GM21526 (cell line): ENCODE measurements at regions not wholly inside any gene's neighbourhood (a gene's known extent, or its start where the extent isn't known, plus 50 kb on each side); places are given as distances from the start of the nearest gene placed in this dataset.
"Not testable (repeated sequence)": the region's sequence is repeated elsewhere in the genome, so short reads cannot be mapped to it uniquely, and the experiment has no call there.

Experiments
- ATAC-seq: cut with Tn5 transposase; IDR thresholded peaks from one replicate; pipeline ENCODE4 v1.9.1; 2021; ENCODE audit warnings: moderate library complexity; ENCODE audit not compliant: unreplicated experiment, low FRiP score

GRCh38 chr4:52369649-52370048 is 289.5 kb downstream of the USP46 start:
- ATAC-seq: no peak

DNA sequence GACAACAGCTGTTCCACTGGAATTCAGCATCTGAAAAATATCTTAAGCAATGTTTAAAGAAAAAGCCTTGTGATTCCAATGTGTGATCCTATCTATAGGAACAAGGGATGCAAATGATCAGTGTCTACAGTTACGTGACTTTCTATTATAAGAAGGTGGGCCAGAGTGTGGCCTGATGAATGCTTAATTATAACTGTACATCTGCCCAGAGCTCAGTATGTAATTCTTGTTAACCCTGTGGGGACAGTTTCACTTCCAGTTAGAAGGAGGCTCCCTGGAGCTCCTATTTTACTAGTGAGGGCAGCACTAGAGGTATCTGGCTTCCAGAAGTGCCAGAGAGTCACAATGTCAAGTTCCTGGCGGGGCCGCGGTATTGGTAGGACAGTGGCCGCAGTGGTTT is 288.5 kb downstream of the USP46 start:
- ATAC-seq: no peak

DNA sequence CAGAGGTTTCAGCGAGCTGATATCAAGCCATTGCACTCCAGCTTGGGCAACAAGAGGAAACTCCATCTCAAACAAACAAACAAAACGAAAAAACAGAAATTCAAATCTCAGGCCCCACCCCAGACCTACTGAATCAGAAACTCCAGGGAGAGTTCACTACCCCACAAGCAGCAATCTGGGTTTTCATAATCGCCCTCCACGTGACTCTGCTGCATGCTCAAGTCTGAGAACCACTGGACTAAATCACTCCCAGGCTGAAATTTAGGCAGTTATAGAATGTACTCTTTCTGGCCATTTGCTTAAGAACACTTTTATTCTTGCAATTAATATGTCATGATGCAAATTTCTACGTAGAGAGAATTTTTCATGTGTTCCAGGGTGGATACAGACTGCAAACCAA is 287.3 kb downstream of the USP46 start:
- no peak for ATAC-seq

- no peak for ATAC-seq
Observed at GRCh38 chr4:52372269-52372668, 286.8 kb downstream of the USP46 start.

GRCh38 chr4:52372747-52373146 is 286.4 kb downstream of the USP46 start:
- ATAC-seq: no peak

DNA sequence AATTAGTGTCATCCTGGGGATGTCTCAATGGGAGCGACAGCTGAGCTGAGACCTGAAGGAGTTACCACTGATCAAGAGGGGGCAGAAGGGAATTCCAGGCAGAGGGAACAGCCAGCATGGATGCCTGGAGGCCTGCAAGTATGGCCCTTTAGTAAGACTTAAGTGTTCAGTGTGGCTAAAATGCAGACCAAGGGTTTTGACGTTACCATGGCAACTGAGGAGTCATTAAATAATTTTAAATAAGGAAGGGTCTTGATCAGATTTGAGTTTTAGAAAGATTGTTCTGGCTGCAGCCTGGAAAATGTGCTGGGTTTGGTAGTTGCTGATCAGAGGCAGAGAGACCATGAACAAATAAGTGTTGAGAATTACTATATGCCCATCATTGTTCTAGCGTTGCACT is 285.5 kb downstream of the USP46 start:
- no peak for ATAC-seq

DNA sequence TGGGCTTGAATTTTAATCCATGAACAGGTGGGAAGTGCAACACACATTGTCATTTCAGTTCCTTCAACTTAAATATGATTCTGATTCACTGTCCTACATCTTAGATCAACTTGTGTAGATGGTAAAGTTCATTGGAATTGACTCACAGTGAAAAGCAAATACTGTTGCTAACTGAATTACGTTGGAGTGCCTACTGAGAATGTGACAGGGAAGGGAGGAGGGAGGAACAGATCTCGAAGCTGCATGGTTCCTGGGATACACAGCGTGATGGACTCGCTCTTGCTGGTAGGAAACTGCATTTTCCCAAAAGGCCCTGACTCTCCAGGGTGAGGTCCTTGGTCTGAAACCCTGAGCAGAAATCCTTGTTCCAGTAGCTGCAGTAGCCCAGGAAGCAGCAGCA is 284.2 kb downstream of the USP46 start:
- ATAC-seq: no peak

GRCh38 chr4:52376132-52376704 is 282.9 kb downstream of the USP46 start:
- no peak for ATAC-seq

- no peak for ATAC-seq
Observed at GRCh38 chr4:52377563-52377962, 281.5 kb downstream of the USP46 start.

DNA sequence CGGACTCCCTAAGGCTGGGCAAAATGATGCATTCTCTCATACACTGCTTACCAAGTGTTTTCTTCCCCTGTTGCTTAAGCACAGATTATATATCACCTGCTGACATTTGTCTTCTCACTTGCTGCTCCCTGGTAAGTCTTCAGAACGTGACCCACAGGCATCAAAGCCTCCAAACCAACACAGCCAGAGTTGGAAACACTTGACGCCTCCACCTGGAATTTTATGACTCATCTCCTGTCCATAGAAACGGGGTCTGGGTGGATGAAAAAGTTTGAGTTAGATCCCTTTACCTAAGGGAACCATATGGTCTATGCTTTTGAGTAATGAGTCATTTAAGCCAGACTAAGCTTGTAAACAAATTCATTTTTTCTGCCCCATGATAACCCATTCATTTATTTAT is 251.6 kb downstream of the USP46 start:
- ATAC-seq: no peak

DNA sequence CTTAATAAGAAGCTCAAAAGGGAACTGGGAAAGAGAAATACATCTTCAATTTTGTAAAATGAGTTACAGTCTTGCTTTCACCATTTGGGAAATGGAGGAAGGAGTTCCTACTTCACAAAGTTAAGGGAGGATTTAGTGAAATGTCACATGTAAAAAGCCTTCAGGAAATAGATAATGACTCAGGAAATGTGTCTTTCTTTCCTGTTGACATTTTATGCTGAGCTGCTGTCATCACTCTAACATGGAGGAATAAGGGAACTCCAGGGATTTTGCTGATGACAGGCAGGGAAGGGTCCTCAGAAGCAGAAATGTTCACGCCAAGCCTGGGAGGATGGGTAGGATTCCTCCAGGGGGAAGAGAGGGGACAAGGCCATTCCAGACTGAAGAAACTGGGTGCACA is 251.1 kb downstream of the USP46 start:
- no peak for ATAC-seq

- no peak for ATAC-seq
Observed at GRCh38 chr4:52408471-52408870, 250.6 kb downstream of the USP46 start.

DNA sequence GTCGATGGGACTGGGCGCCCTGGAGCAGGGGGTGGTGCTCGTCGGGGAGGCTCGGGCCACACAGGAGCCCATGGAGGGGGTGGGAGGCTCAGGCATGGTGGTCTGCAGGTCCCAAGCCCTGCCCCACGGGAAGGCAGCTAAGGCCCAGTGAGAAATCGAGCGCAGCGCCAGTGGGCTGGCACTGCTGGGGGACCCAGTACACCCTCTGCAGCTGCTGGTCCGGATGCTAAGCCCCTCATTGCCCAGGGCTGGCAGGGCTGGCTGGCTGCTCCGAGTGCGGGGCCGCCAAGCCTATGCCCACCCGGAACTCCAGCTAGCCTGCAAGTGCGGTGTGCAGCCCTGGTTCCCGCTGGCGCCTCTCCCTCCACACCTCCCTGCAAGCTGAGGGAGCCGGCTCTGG is 249.3 kb downstream of the USP46 start:
- ATAC-seq: not testable (repeated sequence)

DNA sequence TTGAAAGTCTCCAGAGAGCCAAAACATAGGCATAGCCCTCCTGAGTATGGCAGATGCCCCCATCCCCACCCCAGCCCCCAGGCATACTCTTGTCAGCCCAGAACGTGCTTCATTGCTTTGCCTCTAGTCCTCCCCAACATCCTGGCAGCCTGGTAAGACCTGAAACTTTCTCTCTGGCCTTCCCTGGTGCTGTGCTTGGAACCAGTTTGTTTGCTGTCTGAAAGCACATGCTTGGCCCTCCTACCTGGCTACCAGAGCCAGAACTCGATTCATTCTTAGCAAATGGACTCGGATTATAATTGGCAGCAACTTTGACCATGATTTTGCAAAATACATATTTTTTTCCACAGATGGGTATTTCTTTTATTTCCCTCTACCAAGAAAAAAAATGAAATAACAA is 248.1 kb downstream of the USP46 start:
- no peak for ATAC-seq

- no peak for ATAC-seq
Observed at GRCh38 chr4:52420330-52420729, 238.8 kb downstream of the USP46 start.

DNA sequence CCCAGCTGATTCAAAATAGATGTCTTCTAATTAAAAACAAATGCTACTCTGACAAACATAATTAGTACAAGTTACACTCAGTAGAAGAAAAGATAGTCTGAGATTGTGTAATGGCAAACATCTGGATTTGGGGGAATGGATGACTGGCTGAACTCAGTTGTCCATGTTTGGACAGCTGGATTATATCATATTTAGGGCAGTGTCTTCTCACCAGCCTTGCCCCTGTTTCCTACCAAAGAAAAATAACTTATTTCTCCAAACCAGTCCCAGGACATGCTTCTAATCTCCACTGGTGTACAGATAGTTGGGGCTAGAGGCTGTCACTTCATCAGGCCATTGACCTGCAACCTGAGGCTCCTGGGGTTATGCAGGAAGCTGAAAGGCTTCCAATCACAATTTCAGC is 237.3 kb downstream of the USP46 start:
- no peak for ATAC-seq

- ATAC-seq: peak; percentile 63
Observed at GRCh38 chr4:52423967-52424366, 235.1 kb downstream of the USP46 start.

GRCh38 chr4:52425751-52426326 is 233.3 kb downstream of the USP46 start:
- no peak for ATAC-seq

GRCh38 chr4:52431410-52431809 is 227.7 kb downstream of the USP46 start:
- no peak for ATAC-seq

- no peak for ATAC-seq
Observed at GRCh38 chr4:52431869-52432268, 227.2 kb downstream of the USP46 start.

DNA sequence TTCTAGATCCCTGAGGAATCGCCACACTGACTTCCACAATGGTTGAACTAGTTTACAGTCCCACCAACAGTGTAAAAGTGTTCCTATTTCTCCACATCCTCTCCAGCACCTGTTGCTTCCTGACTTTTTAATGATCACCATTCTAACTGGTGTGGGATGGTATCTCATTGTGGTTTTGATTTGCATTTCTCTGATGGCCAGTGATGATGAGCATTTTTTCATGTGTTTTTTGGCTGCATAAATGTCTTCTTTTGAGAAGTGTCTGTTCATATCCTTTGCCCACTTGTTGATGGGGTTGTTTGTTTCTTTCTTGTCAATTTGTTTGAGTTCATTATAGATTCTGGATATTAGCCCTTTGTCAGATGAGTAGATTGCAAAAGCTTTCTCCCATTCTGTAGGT is 216.6 kb downstream of the USP46 start:
- not testable (repeated sequence) for ATAC-seq

- no peak for ATAC-seq
Observed at GRCh38 chr4:52472444-52472843, 186.7 kb downstream of the USP46 start.
